Endothelial cell of hepatic sinusoid (primary cell): ENCODE measurements at regions not wholly inside any gene's neighbourhood (a gene's known extent, or its start where the extent isn't known, plus 50 kb on each side); places are given as distances from the start of the nearest gene placed in this dataset.

ENCODE experiments used
- in situ Hi-C: cut with HindIII; loops from 2 replicates; pipeline ENCODE4 v1.10.0; 2017; ENCODE audit warnings: low sequenced_read_pairs

GRCh38 chr2:41859615-41860514, 188.0 kb upstream of the PKDCC start:
- in situ Hi-C loops: loop anchor here (5.0 kb wide), 1 partner anchor 227 kb away; no protein-coding TSS in a partner anchor

- in situ Hi-C loops: no loop called here
Measured at GRCh38 chr2:41863062-41863461, 184.8 kb upstream of the PKDCC start.

GRCh38 chr2:41865263-41865662, 182.6 kb upstream of the PKDCC start:
- in situ Hi-C loops: no loop called here

GRCh38 chr2:41867553-41867952, 180.3 kb upstream of the PKDCC start:
- in situ Hi-C loops: no loop called here

GRCh38 chr2:41869542-41870264, 178.1 kb upstream of the PKDCC start:
- in situ Hi-C loops: no loop called here

GRCh38 chr2:41870265-41870585, 177.6 kb upstream of the PKDCC start:
- in situ Hi-C loops: no loop called here

GRCh38 chr2:41871080-41871479, 176.7 kb upstream of the PKDCC start:
- in situ Hi-C loops: no loop called here

GRCh38 chr2:41872646-41873045, 175.2 kb upstream of the PKDCC start:
- in situ Hi-C loops: no loop called here

GRCh38 chr2:41873102-41874031, 174.5 kb upstream of the PKDCC start:
- in situ Hi-C loops: no loop called here

GRCh38 chr2:41877114-41877678, 170.6 kb upstream of the PKDCC start:
- in situ Hi-C loops: no loop called here

GRCh38 chr2:41878056-41878455, 169.8 kb upstream of the PKDCC start:
- in situ Hi-C loops: no loop called here

GRCh38 chr2:41878716-41879234, 169.0 kb upstream of the PKDCC start:
- in situ Hi-C loops: no loop called here

GRCh38 chr2:41879235-41879916, 168.4 kb upstream of the PKDCC start:
- in situ Hi-C loops: no loop called here

- in situ Hi-C loops: no loop called here
Measured at GRCh38 chr2:41880561-41881243, 167.1 kb upstream of the PKDCC start.

GRCh38 chr2:41881249-41881648, 166.6 kb upstream of the PKDCC start:
- in situ Hi-C loops: no loop called here

- in situ Hi-C loops: no loop called here
Measured at GRCh38 chr2:41884718-41885117, 163.1 kb upstream of the PKDCC start.

GRCh38 chr2:41886145-41886664, 161.6 kb upstream of the PKDCC start:
- in situ Hi-C loops: no loop called here

GRCh38 chr2:41886757-41887156, 161.1 kb upstream of the PKDCC start:
- in situ Hi-C loops: no loop called here

- in situ Hi-C loops: no loop called here
Measured at GRCh38 chr2:41890341-41890740, 157.5 kb upstream of the PKDCC start.
